ENCODE measurements at regions not wholly inside any gene's neighbourhood (a gene's known extent, or its start where the extent isn't known, plus 50 kb on each side); places are given as distances from the start of the nearest gene placed in this dataset.

DNA sequence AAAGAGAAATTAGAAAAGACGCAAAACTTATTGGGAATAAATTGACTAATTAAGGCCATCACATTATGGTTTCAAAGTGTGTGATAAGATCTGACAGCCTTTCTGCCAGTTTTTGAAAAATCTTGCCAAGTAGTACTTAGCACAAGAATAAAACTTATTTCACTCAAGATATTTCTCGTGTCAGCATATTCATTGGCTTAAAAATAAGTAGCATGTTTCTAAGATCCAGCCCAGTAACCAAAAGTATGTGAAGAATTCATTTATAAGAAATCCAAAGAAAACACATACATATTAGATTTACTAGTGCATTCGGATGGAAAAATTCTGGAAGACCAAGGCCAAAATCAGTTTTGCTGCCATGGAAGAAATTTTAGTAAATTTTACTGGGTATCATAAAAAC is 1135.0 kb downstream of the GALC start:
- peak; percentile 51 for DNase-seq (ENCODE audit: low read depth, low spot score)
- ChIA-PET CTCF (no interaction called here), POLR2A (no interaction called here)
- TF ChIP-seq, protein P1, sequence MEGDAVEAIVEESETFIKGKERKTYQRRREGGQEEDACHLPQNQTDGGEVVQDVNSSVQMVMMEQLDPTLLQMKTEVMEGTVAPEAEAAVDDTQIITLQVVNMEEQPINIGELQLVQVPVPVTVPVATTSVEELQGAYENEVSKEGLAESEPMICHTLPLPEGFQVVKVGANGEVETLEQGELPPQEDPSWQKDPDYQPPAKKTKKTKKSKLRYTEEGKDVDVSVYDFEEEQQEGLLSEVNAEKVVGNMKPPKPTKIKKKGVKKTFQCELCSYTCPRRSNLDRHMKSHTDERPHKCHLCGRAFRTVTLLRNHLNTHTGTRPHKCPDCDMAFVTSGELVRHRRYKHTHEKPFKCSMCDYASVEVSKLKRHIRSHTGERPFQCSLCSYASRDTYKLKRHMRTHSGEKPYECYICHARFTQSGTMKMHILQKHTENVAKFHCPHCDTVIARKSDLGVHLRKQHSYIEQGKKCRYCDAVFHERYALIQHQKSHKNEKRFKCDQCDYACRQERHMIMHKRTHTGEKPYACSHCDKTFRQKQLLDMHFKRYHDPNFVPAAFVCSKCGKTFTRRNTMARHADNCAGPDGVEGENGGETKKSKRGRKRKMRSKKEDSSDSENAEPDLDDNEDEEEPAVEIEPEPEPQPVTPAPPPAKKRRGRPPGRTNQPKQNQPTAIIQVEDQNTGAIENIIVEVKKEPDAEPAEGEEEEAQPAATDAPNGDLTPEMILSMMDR (IDR thresholded peaks at IDR 0.05; ENCODE audit: insufficient read depth, low read length, missing control alignments) = no peak
- H3K4me3 ChIP-seq (ENCODE audit: low read depth, low read length) = no peak overlapping the region

DNA sequence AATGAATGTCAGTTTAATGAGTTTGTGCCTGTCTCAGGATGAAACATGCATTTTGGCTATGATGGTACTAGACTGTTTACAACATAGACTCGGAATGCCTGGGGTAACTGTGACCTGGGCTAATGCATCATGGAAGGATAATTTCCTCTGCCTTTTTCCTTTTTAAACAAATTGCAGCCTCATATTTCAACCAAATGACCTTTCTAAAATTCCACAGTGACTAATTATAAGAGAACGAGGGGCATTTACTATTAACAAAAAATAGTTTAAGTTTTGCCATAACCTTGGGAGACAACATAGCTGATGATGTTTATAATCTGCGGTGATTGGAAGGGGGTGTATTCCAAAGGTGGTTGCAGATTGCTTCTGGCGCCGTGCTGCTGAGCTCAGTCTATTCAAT is 1140.5 kb downstream of the GALC start:
- H3K4me3 ChIP-seq (ENCODE audit: low read depth, low read length) = no peak overlapping the region
- DNase-seq (ENCODE audit: low read depth, low spot score) = peak; percentile 14
- CTCF ChIA-PET = no interaction called here
- POLR2A ChIA-PET = no interaction called here
- TF ChIP-seq, protein P1 (IDR thresholded peaks at IDR 0.05; ENCODE audit: insufficient read depth, low read length, missing control alignments) = no peak

DNA sequence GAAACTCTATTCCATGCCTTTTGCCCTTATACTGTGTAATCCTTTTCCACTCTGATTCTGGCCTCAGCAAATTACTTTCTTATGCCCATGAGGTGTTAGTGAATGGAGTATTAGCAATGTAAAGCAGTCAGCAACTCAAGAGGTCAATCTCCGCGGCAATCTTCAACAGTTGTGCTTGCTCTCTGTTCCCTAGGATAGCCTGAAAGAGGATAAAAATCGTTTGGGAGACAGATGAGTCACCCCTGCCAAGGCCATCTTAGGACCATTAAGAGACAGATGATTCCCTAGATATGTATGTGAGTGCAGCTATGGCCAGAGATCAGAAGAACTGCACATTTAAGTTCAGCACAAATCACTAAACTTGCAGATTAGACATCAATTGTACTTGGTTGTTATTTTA is 1145.8 kb downstream of the GALC start:
- no peak overlapping the region for H3K4me3 ChIP-seq (ENCODE audit: low read depth, low read length)
- DNase-seq (ENCODE audit: low read depth, low spot score) = no peak
- CTCF ChIA-PET = no interaction called here
- POLR2A ChIA-PET = no interaction called here
- TF ChIP-seq, protein P1 (IDR thresholded peaks at IDR 0.05; ENCODE audit: insufficient read depth, low read length, missing control alignments) = no peak

DNA sequence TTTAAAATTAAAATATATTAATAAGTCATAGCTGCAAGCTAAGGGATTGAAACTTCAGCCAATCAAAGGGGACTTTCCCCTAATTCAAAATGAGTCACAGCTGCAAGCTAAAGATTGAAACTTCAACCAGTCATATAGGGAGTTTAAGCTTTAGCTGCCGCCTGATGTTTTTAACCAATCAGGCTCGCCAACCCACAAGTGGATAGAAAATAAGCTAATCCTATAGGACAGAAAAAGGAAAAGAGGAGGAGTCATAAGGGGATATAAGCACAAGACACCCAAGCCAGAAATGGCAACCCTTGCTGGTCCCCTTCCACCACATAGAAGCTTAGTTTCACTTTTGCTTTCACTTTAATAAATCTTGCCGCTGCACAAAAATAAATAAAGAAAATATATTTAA is 1154.6 kb downstream of the GALC start:
- TF ChIP-seq, protein P1 (IDR thresholded peaks at IDR 0.05; ENCODE audit: insufficient read depth, low read length, missing control alignments) = no peak
- POLR2A ChIA-PET = no interaction called here
- CTCF ChIA-PET = interaction anchor here (1.2 kb wide), 1 partner anchor 9 kb away, joined by 4 read pairs; no protein-coding TSS in a partner anchor
- H3K4me3 ChIP-seq (ENCODE audit: low read depth, low read length) = no peak overlapping the region
- DNase-seq (ENCODE audit: low read depth, low spot score) = no peak

DNA sequence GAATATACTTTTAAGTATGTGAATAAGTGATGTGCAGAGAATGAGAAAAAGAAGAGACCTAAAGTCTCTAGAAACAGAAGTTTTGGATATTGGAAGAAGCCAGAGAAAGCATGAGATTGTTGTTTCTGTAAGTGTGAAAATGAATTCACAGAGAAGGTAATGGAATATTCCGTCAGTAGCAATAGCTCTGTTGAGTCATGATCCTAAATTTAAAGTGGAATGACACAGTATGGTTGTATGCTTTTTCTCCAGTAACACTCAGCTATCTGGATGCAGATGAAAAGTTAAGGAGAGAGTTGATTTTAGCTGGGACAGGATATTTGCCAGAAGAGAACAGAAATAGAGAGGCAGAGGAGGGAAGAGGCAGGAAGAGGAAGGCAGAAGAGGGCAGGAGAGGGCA is 1166.3 kb downstream of the GALC start:
- POLR2A ChIA-PET = no interaction called here
- no peak overlapping the region for H3K4me3 ChIP-seq (ENCODE audit: low read depth, low read length)
- TF ChIP-seq, protein P1 (IDR thresholded peaks at IDR 0.05; ENCODE audit: insufficient read depth, low read length, missing control alignments) = no peak
- CTCF ChIA-PET = no interaction called here
- peak; percentile 7 for DNase-seq (ENCODE audit: low read depth, low spot score)

DNA sequence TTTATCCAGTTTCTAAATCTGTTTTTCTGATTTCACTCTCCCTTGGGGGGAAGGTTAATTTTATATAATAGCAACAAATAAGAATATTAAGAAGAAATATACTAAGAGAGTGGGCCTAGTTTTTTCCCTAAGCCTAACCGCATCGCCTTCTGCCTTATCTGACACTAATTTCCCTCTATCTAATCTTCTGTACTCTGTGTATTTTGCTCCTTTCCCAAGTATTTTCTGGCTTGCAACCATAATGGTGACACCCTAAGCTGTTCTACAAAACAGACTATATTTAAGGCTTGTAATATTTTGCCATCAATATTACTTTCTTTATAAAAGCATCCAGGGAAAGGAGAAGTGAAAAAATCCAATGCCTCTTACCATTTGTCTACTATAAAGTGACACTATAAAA is 1168.8 kb downstream of the GALC start:
- POLR2A ChIA-PET = no interaction called here
- H3K4me3 ChIP-seq (ENCODE audit: low read depth, low read length) = no peak overlapping the region
- TF ChIP-seq, protein P1 (IDR thresholded peaks at IDR 0.05; ENCODE audit: insufficient read depth, low read length, missing control alignments) = no peak
- DNase-seq (ENCODE audit: low read depth, low spot score) = no peak
- CTCF ChIA-PET = no interaction called here

Measured in AG04449 (cell line).